GM23338 (cell line): ENCODE measurements at regions not wholly inside any gene's neighbourhood (a gene's known extent, or its start where the extent isn't known, plus 50 kb on each side); places are given as distances from the start of the nearest gene placed in this dataset.

ENCODE experiments used
- ATAC-seq: fragments of 200-7000 bp; cut with Tn5 transposase; 3 replicates; pipeline ENCODE4 v1.9.1; 2020
- DNase-seq: peaks from one replicate; pipeline ENCODE4 v3.0.0-alpha.2; 2015; ENCODE audit warnings: low spot score
- H2AFZ ChIP-seq: fragments of 200-600 bp; sonication (generic); 2 replicates; pipeline ENCODE4 v1.8.0; 2016; ENCODE audit warnings: antibody characterized with exemption, mild to moderate bottlenecking, moderate library complexity
- H3F3A ChIP-seq: fragments of 200-600 bp; sonication (generic); replicated peaks from 2 replicates; pipeline ENCODE4 v1.8.0; 2017; ENCODE audit warnings: antibody characterized with exemption, mixed run types, low read depth
- H3K27ac ChIP-seq: fragments of 200-600 bp; sonication (generic); 2 replicates; pipeline ENCODE4 v1.6.1; 2016; ENCODE audit warnings: low read depth
- H3K27me3 ChIP-seq: fragments of 200-600 bp; sonication (generic); 2 replicates; pipeline ENCODE4 v1.8.0; 2016; ENCODE audit warnings: mild to moderate bottlenecking, mixed run types, moderate library complexity; ENCODE audit not compliant: insufficient read depth
- H3K36me3 ChIP-seq: fragments of 200-600 bp; sonication (generic); 2 replicates; pipeline ENCODE4 v1.8.0; 2016; ENCODE audit warnings: mild to moderate bottlenecking; ENCODE audit not compliant: insufficient read depth
- H3K4me1 ChIP-seq: fragments of 200-600 bp; sonication (generic); 2 replicates; pipeline ENCODE4 v1.8.0; 2016; ENCODE audit warnings: mild to moderate bottlenecking, moderate library complexity; ENCODE audit not compliant: insufficient read depth
- H3K4me2 ChIP-seq: fragments of 200-600 bp; sonication (generic); 2 replicates; pipeline ENCODE4 v1.7.1; 2017; ENCODE audit warnings: mixed run types
- H3K4me3 ChIP-seq: fragments of 200-600 bp; sonication (generic); 2 replicates; pipeline ENCODE4 v1.6.1; 2016; ENCODE audit warnings: mixed run types
- H3K79me2 ChIP-seq: fragments of 200-600 bp; sonication (generic); replicated peaks from 2 replicates; pipeline ENCODE4 v1.8.0; 2017; ENCODE audit warnings: mild to moderate bottlenecking; ENCODE audit not compliant: insufficient read depth
- H3K9me2 ChIP-seq: fragments of 200-600 bp; sonication (generic); 2 replicates; pipeline ENCODE4 v1.8.0; 2017; ENCODE audit not compliant: insufficient read depth
- H4K20me1 ChIP-seq: fragments of 200-600 bp; sonication (generic); replicated peaks from 2 replicates; pipeline ENCODE4 v1.8.0; 2017; ENCODE audit warnings: mild to moderate bottlenecking; ENCODE audit not compliant: insufficient read depth
- H3K27ac Mint-ChIP-seq: 2 replicates; pipeline ENCODE4 v1.8.0; 2020; ENCODE audit warnings: inconsistent platforms, mild to moderate bottlenecking, moderate library complexity, mixed read lengths
- H3K27me3 Mint-ChIP-seq: 3 replicates; pipeline ENCODE4 v1.8.0; 2022; ENCODE audit warnings: low read depth, mild to moderate bottlenecking, moderate library complexity, mixed read lengths, inconsistent platforms; ENCODE audit not compliant: insufficient read depth, poor library complexity
- H3K36me3 Mint-ChIP-seq: 3 replicates; pipeline ENCODE4 v1.8.0; 2021; ENCODE audit warnings: low read depth, mild to moderate bottlenecking, inconsistent platforms, moderate library complexity, mixed read lengths
- H3K4me1 Mint-ChIP-seq: 3 replicates; pipeline ENCODE4 v1.8.0; 2020; ENCODE audit warnings: mild to moderate bottlenecking, inconsistent platforms, mixed read lengths
- H3K4me3 Mint-ChIP-seq: 3 replicates; pipeline ENCODE4 v1.8.0; 2021; ENCODE audit warnings: moderate library complexity, mild to moderate bottlenecking, inconsistent platforms, mixed read lengths
- H3K9me3 Mint-ChIP-seq: 3 replicates; pipeline ENCODE4 v1.8.0; 2020; ENCODE audit warnings: moderate library complexity, mild to moderate bottlenecking, inconsistent platforms, mixed read lengths
- CREB1 ChIP-seq: fragments of 250-450 bp; sonication (Bioruptor Pico); IDR thresholded peaks from 2 replicates; pipeline ENCODE4 v1.5.0; 2020; ENCODE audit warnings: low read depth, mild to moderate bottlenecking, moderate library complexity
- CTCF ChIP-seq, 2 experiments: fragments of 200-600 bp in 1 of 2; sonication (generic) in 1 of 2; conservative IDR thresholded peaks; 2 replicates each; pipeline versions ENCODE4 v1.5.1 to v1.6.1; 2016 to 2017; ENCODE audit warnings: antibody characterized with exemption in 2 of 2, low read depth in 2 of 2, mild to moderate bottlenecking in 2 of 2, moderate library complexity in 1 of 2
- ETS1 ChIP-seq: IDR thresholded peaks from 2 replicates; pipeline ENCODE4 v1.6.1; 2016; ENCODE audit warnings: antibody characterized with exemption
- EZH2 ChIP-seq: fragments of 200-600 bp; sonication (generic); IDR thresholded peaks from one replicate; pipeline ENCODE4 v1.8.0; 2017; ENCODE audit warnings: antibody characterized with exemption, mild to moderate bottlenecking, low read depth; ENCODE audit not compliant: unreplicated experiment
- EZH2phosphoT487 ChIP-seq: fragments of 200-600 bp; sonication (generic); IDR thresholded peaks from one replicate; pipeline ENCODE4 v1.8.1; 2018; ENCODE audit warnings: antibody characterized with exemption; ENCODE audit not compliant: unreplicated experiment
- JUNB ChIP-seq: IDR thresholded peaks from one replicate; pipeline ENCODE4 v1.6.1; 2016; ENCODE audit warnings: antibody characterized with exemption; ENCODE audit not compliant: unreplicated experiment
- NANOG ChIP-seq: IDR thresholded peaks from 2 replicates; pipeline ENCODE4 v1.6.1; 2016; ENCODE audit warnings: antibody characterized with exemption, borderline replicate concordance
- POLR2AphosphoS5 ChIP-seq: IDR thresholded peaks from 2 replicates; pipeline ENCODE4 v1.6.1; 2016; ENCODE audit warnings: antibody characterized with exemption, low read depth
- REST ChIP-seq: IDR thresholded peaks from one replicate; pipeline ENCODE4 v1.6.1; 2018; ENCODE audit warnings: antibody characterized with exemption; ENCODE audit not compliant: unreplicated experiment
- STAT1 ChIP-seq: IDR thresholded peaks from one replicate; pipeline ENCODE4 v1.6.1; 2016; ENCODE audit warnings: antibody characterized with exemption; ENCODE audit not compliant: unreplicated experiment
- ZNF114 ChIP-seq: fragments of 250-450 bp; sonication (Bioruptor Pico); IDR thresholded peaks from 2 replicates; pipeline ENCODE4 v1.5.0; 2020; ENCODE audit warnings: mild to moderate bottlenecking, moderate library complexity
- ZNF331 ChIP-seq: fragments of 250-450 bp; sonication (Bioruptor Pico); IDR thresholded peaks from 2 replicates; pipeline ENCODE4 v1.5.0; 2020; ENCODE audit warnings: low read depth, mild to moderate bottlenecking, moderate library complexity
- ZNF462 ChIP-seq: fragments of 250-450 bp; sonication (Bioruptor Pico); IDR thresholded peaks from 2 replicates; pipeline ENCODE4 v1.5.0; 2020; ENCODE audit warnings: mild to moderate bottlenecking, moderate library complexity

GRCh38 chr2:215882689-215883088 lies 130.7 kb downstream of the MREG start:
- Mint-ChIP-seq H3K36me3 (no peaks in the 10 kb centered on the region), H3K4me3 (no peak overlapping the region), H3K9me3 (no peaks in the 10 kb centered on the region; the same call in 2 of the 3 replicates), H3K4me1 (peaks cover 10% of the 10 kb centered on the region; the same call in 1 of the 3 replicates), H3K27me3 (peaks cover 5% of the 10 kb centered on the region), H3K27ac (no peak overlapping the region)
- no peak overlapping the region for H3K4me3 ChIP-seq
- H3K27ac ChIP-seq, result no peak overlapping the region
- no peak overlapping the region for H3K4me2 ChIP-seq
- no peak overlapping the region for H2AFZ ChIP-seq
- no peak for DNase-seq
- no peaks in the 10 kb centered on the region for H3F3A ChIP-seq
- peaks cover 14% of the 10 kb centered on the region for H3K9me2 ChIP-seq
- no peaks in the 10 kb centered on the region for H3K79me2 ChIP-seq
- H3K36me3 ChIP-seq, result no peaks in the 10 kb centered on the region
- H3K4me1 ChIP-seq, result no peaks in the 10 kb centered on the region
- ATAC-seq, result no peak
- H3K27me3 ChIP-seq, result no peaks in the 10 kb centered on the region
- TF ChIP-seq CTCF (conservative IDR thresholded peaks at IDR 0.05; ENCODE audit: low read depth in 2 of 2), result no peak
- no peak for TF ChIP-seq ZNF462
- TF ChIP-seq ZNF114 (CRISPR knock-in tag), result no peak
- no peak for TF ChIP-seq NANOG
- no peak for TF ChIP-seq ZNF331 (CRISPR knock-in tag)
- no peak for TF ChIP-seq STAT1
- no peak for TF ChIP-seq POLR2AphosphoS5
- no peak for TF ChIP-seq ETS1
- TF ChIP-seq REST, result no peak
- no peak for TF ChIP-seq JUNB
- no peak for TF ChIP-seq EZH2
- TF ChIP-seq EZH2phosphoT487, result no peak
- TF ChIP-seq CREB1, result no peak
- H4K20me1 ChIP-seq, result no peaks in the 10 kb centered on the region
